Endothelial cell of umbilical vein (primary cell): ENCODE measurements at regions not wholly inside any gene's neighbourhood (a gene's known extent, or its start where the extent isn't known, plus 50 kb on each side); places are given as distances from the start of the nearest gene placed in this dataset.
A peak's percentile ranks its signal among the peaks of the same experiment; 100 is the strongest.

Experiments
- BruUV-seq: library from RNA; stranded (reverse); fragments of 400-500 nt; replicated peaks from 2 replicates; lab custom pipeline; 2021; lab: Mats Ljungman, UMichigan
- CTCF ChIA-PET: fragments of 300-600, 350-600 bp; sonication (Branson Sonifier 250); formaldehyde crosslinking; loops from one replicate; lab custom pipeline; 2021; ENCODE audit warnings: antibody characterized with exemption, inconsistent platforms; lab: Charles Lee
- POLR2A ChIA-PET: fragments of 300-600, 350-600 bp; sonication (Branson Sonifier 250); formaldehyde crosslinking; loops from one replicate; lab custom pipeline; 2021; ENCODE audit warnings: antibody characterized with exemption, inconsistent platforms; lab: Charles Lee
- DNase-seq: peaks from one replicate; pipeline ENCODE4 v3.0.0-alpha.2; 2011; ENCODE audit warnings: low read depth, low spot score
- FAIRE-seq: peaks from 2 replicates; lab custom pipeline; 2011; peaks lifted over from hg19 to GRCh38; lab: Jason Lieb, UNC
- H2AFZ ChIP-seq: 2 replicates; pipeline ENCODE4 v1.6.0; 2012; ENCODE audit warnings: low read depth, low read length, control low read depth, inconsistent platforms
- H3K27ac ChIP-seq: 2 replicates; pipeline ENCODE4 v1.5.1; 2011; ENCODE audit warnings: low read depth, mild to moderate bottlenecking, control low read depth, low read length, moderate library complexity; ENCODE audit not compliant: insufficient read depth
- H3K27me3 ChIP-seq, 2 experiments: 2 replicates each; pipeline versions ENCODE4 v1.6.0 to v1.6.1; 2011; ENCODE audit warnings: low read length in 2 of 2, mixed read lengths in 1 of 2; ENCODE audit not compliant: control insufficient read depth in 2 of 2, insufficient read depth in 2 of 2
- H3K36me3 ChIP-seq, 2 experiments: 2 replicates in 1 of 2; 3 replicates in 1 of 2; pipeline ENCODE4 v1.5.1; 2011; ENCODE audit warnings: low read length in 2 of 2, mild to moderate bottlenecking in 1 of 2, moderate library complexity in 1 of 2; ENCODE audit not compliant: control insufficient read depth in 2 of 2, insufficient read depth in 2 of 2; ENCODE audit errors: extremely low read depth in 1 of 2
- H3K4me1 ChIP-seq: 3 replicates; pipeline ENCODE4 v1.5.1; 2011; ENCODE audit warnings: mild to moderate bottlenecking, low read length; ENCODE audit not compliant: control insufficient read depth, insufficient read depth; ENCODE audit errors: extremely low read depth
- H3K4me2 ChIP-seq: 2 replicates; pipeline ENCODE4 v1.6.1; 2011; ENCODE audit warnings: low read length, control low read depth, mixed read lengths; ENCODE audit not compliant: insufficient read depth
- H3K4me3 ChIP-seq, 3 experiments: fragments of 200-600 bp in 1 of 3; sonication (generic), shearing (Covaris generic) in 1 of 3; replicated peaks in 1 of 3; 2 replicates each; pipeline ENCODE4 v1.5.1; 2011 to 2016; ENCODE audit warnings: control low read depth in 3 of 3, low read length in 3 of 3, mild to moderate bottlenecking in 2 of 3, inconsistent platforms in 1 of 3, low read depth in 1 of 3, moderate library complexity in 1 of 3; ENCODE audit not compliant: insufficient read depth in 1 of 3
- H3K79me2 ChIP-seq: 2 replicates; pipeline ENCODE4 v1.6.0; 2012; ENCODE audit warnings: low read length, inconsistent platforms; ENCODE audit not compliant: control insufficient read depth, insufficient read depth
- H3K9ac ChIP-seq: replicated peaks from 2 replicates; pipeline ENCODE3; 2011; ENCODE audit warnings: low read length, control low read depth; ENCODE audit not compliant: insufficient read depth; ENCODE audit errors: extremely low read depth
- H3K9me1 ChIP-seq: replicated peaks from 3 replicates; pipeline ENCODE4 v1.6.0; 2011; ENCODE audit warnings: mild to moderate bottlenecking, low read length; ENCODE audit not compliant: control insufficient read depth, insufficient read depth; ENCODE audit errors: extremely low read depth
- H3K9me3 ChIP-seq: replicated peaks from 2 replicates; pipeline ENCODE4 v1.5.1; 2012; ENCODE audit warnings: low read length, inconsistent platforms; ENCODE audit not compliant: control insufficient read depth, insufficient read depth
- H4K20me1 ChIP-seq: replicated peaks from 2 replicates; pipeline ENCODE3; 2011; ENCODE audit warnings: mild to moderate bottlenecking, low read length; ENCODE audit not compliant: control insufficient read depth, insufficient read depth; ENCODE audit errors: extremely low read depth
- EZH2 ChIP-seq: IDR thresholded peaks from 2 replicates; pipeline ENCODE4 v1.6.1; 2012; ENCODE audit warnings: borderline replicate concordance, low read depth, mild to moderate bottlenecking, moderate library complexity, low read length, inconsistent platforms; ENCODE audit not compliant: severe bottlenecking
- FOS ChIP-seq: IDR thresholded peaks from 2 replicates; pipeline ENCODE4 v1.6.1; 2011; ENCODE audit warnings: mild to moderate bottlenecking, low read length, moderate library complexity, borderline replicate concordance; ENCODE audit not compliant: insufficient read depth
- GATA2 ChIP-seq: IDR thresholded peaks from 2 replicates; pipeline ENCODE4 v1.7.0; 2011; ENCODE audit warnings: low read depth, mild to moderate bottlenecking, moderate library complexity, mixed read lengths, low read length; ENCODE audit not compliant: insufficient read length, insufficient read depth
- JUN ChIP-seq: IDR thresholded peaks from 2 replicates; pipeline ENCODE4 v1.6.1; 2011; ENCODE audit warnings: borderline replicate concordance, low read depth; ENCODE audit not compliant: insufficient read length, insufficient read depth
- POLR2A ChIP-seq: IDR thresholded peaks from 2 replicates; pipeline ENCODE4 v1.6.1; 2012; ENCODE audit warnings: low read depth, mild to moderate bottlenecking, control low read depth, low read length
- POLR2AphosphoS5 ChIP-seq: IDR thresholded peaks from 2 replicates; pipeline ENCODE4 v1.6.1; 2012; ENCODE audit warnings: low read depth, mild to moderate bottlenecking, control low read depth, low read length, moderate library complexity; ENCODE audit not compliant: insufficient read depth
- dilution Hi-C: fragments of 300-500 bp; cut with MboI; formaldehyde crosslinking; loops from one replicate; pipeline ENCODE4 v1.15.0; 2019; ENCODE audit warnings: low sequenced_read_pairs; ENCODE audit not compliant: extremely low pct_ligation_motif_present
- intact Hi-C: fragments of 100-400 bp; cut with micrococcal nuclease; formaldehyde crosslinking; loops from one replicate; pipeline ENCODE4 v1.10.0; 2022
- TF ChIP-seq, protein P1 (sequence below): IDR thresholded peaks from 2 replicates; pipeline ENCODE4 v1.6.1; 2011; ENCODE audit not compliant: insufficient read depth, insufficient read length

DNA sequence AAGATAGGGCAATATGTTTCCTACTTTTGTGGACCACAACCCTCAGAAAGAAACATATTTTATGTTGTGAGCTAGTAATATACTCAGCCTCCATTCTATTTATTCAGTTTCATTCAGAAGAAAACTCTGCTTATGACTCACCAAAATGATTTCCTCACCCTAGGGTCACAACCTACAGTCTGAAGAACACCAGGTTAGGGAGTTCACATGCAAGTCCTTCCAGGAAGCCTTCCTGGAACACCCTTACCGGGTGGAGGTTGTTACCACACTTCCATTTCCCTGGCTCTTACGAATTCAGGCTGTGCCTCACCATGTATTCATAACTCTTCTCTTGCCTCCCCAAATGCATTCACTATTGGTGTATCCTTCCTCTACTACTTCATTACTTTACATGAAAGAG, 228.0 kb upstream of the ADAMTS9 start:
- H4K20me1 ChIP-seq: no peaks in the 10 kb centered on the region
- H3K79me2 ChIP-seq: no peaks in the 10 kb centered on the region
- dilution Hi-C loops: no loop called here
- peaks cover 42% of the 10 kb centered on the region for H3K4me1 ChIP-seq
- ChIA-PET CTCF (interaction anchor here (0.6 to 1.9 kb wide), 5 partner anchors 8 to 245 kb away, joined by 3 to 7 read pairs (median 4); no protein-coding TSS in a partner anchor), POLR2A (no interaction called here)
- H3K9ac ChIP-seq: no peak overlapping the region
- no peak overlapping the region for H2AFZ ChIP-seq
- H3K36me3 ChIP-seq: no peaks in the 10 kb centered on the region
- TF ChIP-seq JUN: peak; percentile 60
- peak; percentile 67 for TF ChIP-seq POLR2AphosphoS5
- TF ChIP-seq GATA2: peak; percentile 40
- peak; percentile 82 for TF ChIP-seq FOS
- no peak for TF ChIP-seq POLR2A
- H3K9me1 ChIP-seq: no peaks in the 10 kb centered on the region
- peak; percentile 74 for DNase-seq
- H3K4me3 ChIP-seq: no peak overlapping the region
- H3K27ac ChIP-seq: peak overlapping the region; percentile 31
- H3K4me2 ChIP-seq: peak overlapping the region; percentile 18
- no TSS peak for BruUV-seq
- H3K9me3 ChIP-seq: no peaks in the 10 kb centered on the region
- intact Hi-C loops: no loop called here
- FAIRE-seq: peak; percentile 74
- no peaks in the 10 kb centered on the region for H3K27me3 ChIP-seq

- Histone ChIP-seq H3K9me3 (no peaks in the 10 kb centered on the region), H3K9me1 (no peaks in the 10 kb centered on the region), H3K79me2 (no peaks in the 10 kb centered on the region), H3K4me1 (peaks cover 51% of the 10 kb centered on the region), H3K4me2 (no peak overlapping the region), H3K27me3 (no peaks in the 10 kb centered on the region), H4K20me1 (no peaks in the 10 kb centered on the region), H3K36me3 (no peaks in the 10 kb centered on the region), H3K27ac (no peak overlapping the region), H3K4me3 (no peak overlapping the region), H3K9ac (no peak overlapping the region), H2AFZ (no peak overlapping the region)
- no TSS peak for BruUV-seq
- DNase-seq (no peak), FAIRE-seq (no peak)
- TF ChIP-seq, protein P1, sequence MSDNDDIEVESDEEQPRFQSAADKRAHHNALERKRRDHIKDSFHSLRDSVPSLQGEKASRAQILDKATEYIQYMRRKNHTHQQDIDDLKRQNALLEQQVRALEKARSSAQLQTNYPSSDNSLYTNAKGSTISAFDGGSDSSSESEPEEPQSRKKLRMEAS: no peak
- no peak for TF ChIP-seq POLR2AphosphoS5
- TF ChIP-seq EZH2: no peak
- TF ChIP-seq GATA2: no peak
- dilution Hi-C loops (no loop called here), intact Hi-C loops (no loop called here)
- CTCF ChIA-PET: no interaction called here
- POLR2A ChIA-PET: interaction anchor here (0.6 to 0.7 kb wide), 2 partner anchors 9 kb away, joined by 3 to 5 read pairs; no protein-coding TSS in a partner anchor
These were observed 225.7 kb upstream of the ADAMTS9 start for GRCh38 chr3:64913515-64913914.
